HepG2 (cell line): ENCODE measurements at regions not wholly inside any gene's neighbourhood (a gene's known extent, or its start where the extent isn't known, plus 50 kb on each side); places are given as distances from the start of the nearest gene placed in this dataset.

Experiments
- ATAC-seq: fragments of 200-7000 bp; cut with Tn5 transposase; 3 replicates; pipeline ENCODE4 v1.9.1; 2020; ENCODE audit warnings: mild to moderate bottlenecking, moderate library complexity
- BruUV-seq: library from RNA; stranded (reverse); fragments of 400-500 nt; replicated peaks from 2 replicates; lab custom pipeline; 2021; lab: Mats Ljungman, UMichigan
- CTCF ChIA-PET: fragments of 300-600 bp; formaldehyde crosslinking; extraction: SDS; loops from one replicate; lab custom pipeline; 2021; ENCODE audit warnings: low total read pairs, inconsistent platforms, low intra/inter-chr PET ratio; lab: Yijun Ruan, JAX
- POLR2A ChIA-PET: fragments of 350-600 bp; sonication (Branson Sonifier 250); formaldehyde crosslinking; loops from one replicate; lab custom pipeline; 2020; ENCODE audit warnings: antibody characterized with exemption, inconsistent platforms; lab: Yijun Ruan, JAX
- DNase-seq: peaks from one replicate; pipeline ENCODE4 v3.0.0-alpha.2; 2015; ENCODE audit warnings: low spot score
- FAIRE-seq: peaks from 3 replicates; lab custom pipeline; 2011; peaks lifted over from hg19 to GRCh38; lab: Jason Lieb, UNC
- H2AFZ ChIP-seq: one replicate; pipeline ENCODE4 v1.6.1; 2011; ENCODE audit warnings: low read length, inconsistent platforms
- H3K27ac ChIP-seq: fragments of 300-600 bp; 3 replicates; pipeline ENCODE4 v1.8.0; 2011; ENCODE audit warnings: mixed run types, mild to moderate bottlenecking, mixed read lengths, low read length, inconsistent platforms; ENCODE audit not compliant: insufficient read depth; ENCODE audit errors: extremely low read length
- H3K27me3 ChIP-seq, 2 experiments: fragments of 200-600 bp in 1 of 2; 2 replicates in 1 of 2; 3 replicates in 1 of 2; pipeline versions ENCODE4 v1.6.0 to v1.8.0; 2011; ENCODE audit warnings: low read length in 2 of 2, mild to moderate bottlenecking in 2 of 2, moderate library complexity in 2 of 2, inconsistent platforms in 1 of 2; ENCODE audit not compliant: insufficient read depth in 2 of 2, control insufficient read depth in 1 of 2
- H3K36me3 ChIP-seq, 2 experiments: fragments of 200-600 bp in 1 of 2; replicated peaks in 1 of 2; 2 replicates in 1 of 2; 3 replicates in 1 of 2; pipeline versions ENCODE4 v1.5.1 to v1.8.0; 2011; ENCODE audit warnings: low read length in 2 of 2, inconsistent platforms in 1 of 2; ENCODE audit not compliant: insufficient read depth in 2 of 2, control insufficient read depth in 1 of 2
- H3K4me1 ChIP-seq: 2 replicates; pipeline ENCODE4 v1.5.1; 2012; ENCODE audit warnings: low read length, inconsistent platforms; ENCODE audit not compliant: insufficient read depth
- H3K4me2 ChIP-seq: 2 replicates; pipeline ENCODE4 v1.6.0; 2011; ENCODE audit warnings: low read depth, low read length, inconsistent platforms
- H3K4me3 ChIP-seq, 3 experiments: fragments of 200-600 bp in 1 of 3; sonication (generic), shearing (Covaris generic) in 1 of 3; replicated peaks in 1 of 3; 2 replicates each; pipeline ENCODE4 v1.5.1; 2011 to 2016; ENCODE audit warnings: low read length in 3 of 3, inconsistent platforms in 2 of 3, low read depth in 2 of 3, mild to moderate bottlenecking in 2 of 3, control low read depth in 1 of 3, mixed read lengths in 1 of 3; ENCODE audit not compliant: insufficient read depth in 1 of 3
- H3K79me2 ChIP-seq: one replicate; pipeline ENCODE4 v1.6.1; 2011; ENCODE audit warnings: low read length, inconsistent platforms; ENCODE audit not compliant: insufficient read depth
- H3K9ac ChIP-seq: 2 replicates; pipeline ENCODE4 v1.6.0; 2011; ENCODE audit warnings: mild to moderate bottlenecking, low read depth, low read length, inconsistent platforms; ENCODE audit not compliant: insufficient read depth
- H3K9me3 ChIP-seq: 2 replicates; pipeline ENCODE4 v1.5.1; 2012; ENCODE audit warnings: mild to moderate bottlenecking, low read length
- H4K20me1 ChIP-seq: 2 replicates; pipeline ENCODE4 v1.6.0; 2011; ENCODE audit warnings: inconsistent platforms, mild to moderate bottlenecking, low read length, moderate library complexity; ENCODE audit not compliant: insufficient read depth
- ARNT2 ChIP-seq: sonication (generic); formaldehyde crosslinking; IDR thresholded peaks from 2 replicates; pipeline ENCODE4 v1.8.0; 2022; ENCODE audit warnings: mild to moderate bottlenecking, low read depth, missing genetic modification reagents, moderate library complexity
- BRCA1 ChIP-seq: sonication (generic); formaldehyde crosslinking; IDR thresholded peaks from 2 replicates; pipeline ENCODE4 v1.4.0; 2020; ENCODE audit warnings: missing genetic modification reagents
- CEBPB ChIP-seq: IDR thresholded peaks from 2 replicates; pipeline ENCODE4 v1.6.1; 2011; ENCODE audit warnings: low read depth, low read length, improper control_type of control experiment, borderline replicate concordance
- DMAP1 ChIP-seq: IDR thresholded peaks from 2 replicates; pipeline ENCODE4 v1.6.1; 2016
- NCOA2 ChIP-seq: sonication (generic); formaldehyde crosslinking; IDR thresholded peaks from 2 replicates; pipeline ENCODE4 v1.8.0; 2022; ENCODE audit warnings: inconsistent platforms
- NR3C1 ChIP-seq: sonication (generic); formaldehyde crosslinking; IDR thresholded peaks from 2 replicates; pipeline ENCODE4 v1.4.0; 2020; ENCODE audit warnings: missing genetic modification reagents
- PPARG ChIP-seq: conservative IDR thresholded peaks from 2 replicates; pipeline ENCODE4 v1.6.1; 2016; ENCODE audit warnings: missing biosample characterization, missing genetic modification reagents
- RBM22 ChIP-seq: fragments of 200-400 bp; formaldehyde crosslinking; optimal IDR thresholded peaks from 2 replicates; pipeline ENCODE3; 2017; ENCODE audit warnings: mild to moderate bottlenecking, low read length, moderate library complexity
- SALL2 ChIP-seq: sonication (generic); formaldehyde crosslinking; IDR thresholded peaks from 2 replicates; pipeline ENCODE4 v1.8.1; 2023; ENCODE audit warnings: mild to moderate bottlenecking, missing genetic modification reagents, inconsistent platforms
- ZGPAT ChIP-seq: IDR thresholded peaks from 2 replicates; pipeline ENCODE4 v1.6.1; 2016; ENCODE audit warnings: mild to moderate bottlenecking
- ZKSCAN1 ChIP-seq: fragments of 150-350 bp; IDR thresholded peaks from 2 replicates; pipeline ENCODE4 v1.6.1; 2014; ENCODE audit warnings: low read length
- ZNF367 ChIP-seq: sonication (generic); formaldehyde crosslinking; IDR thresholded peaks from 2 replicates; pipeline ENCODE4 v1.4.0; 2020; ENCODE audit warnings: missing genetic modification reagents, borderline replicate concordance
- ZNF383 ChIP-seq: sonication (generic); formaldehyde crosslinking; IDR thresholded peaks from 2 replicates; pipeline ENCODE4 v1.4.0; 2020; ENCODE audit warnings: missing genetic modification reagents, mild to moderate bottlenecking, borderline replicate concordance
- ZSCAN22 ChIP-seq: sonication (generic); formaldehyde crosslinking; IDR thresholded peaks from 2 replicates; pipeline ENCODE4 v1.4.0; 2020; ENCODE audit warnings: mild to moderate bottlenecking, missing genetic modification reagents
- WGBS: methylation state at CpG from one replicate; pipeline ENCODE4 v1.1.6; 2017; ENCODE audit warnings: low lambda C conversion rate; 5-methylcytosine and 5-hydroxymethylcytosine counted together
- in situ Hi-C: cut with HindIII; loops from 2 replicates; pipeline ENCODE4 v1.10.0; 2017; ENCODE audit warnings: low pct_unique_long_range_greater_than_20kb; ENCODE audit not compliant: extremely low pct_ligation_motif_present
- intact Hi-C: fragments of 100-400 bp; cut with micrococcal nuclease; formaldehyde crosslinking; loops from one replicate; pipeline ENCODE4 v1.10.0; 2022; ENCODE audit not compliant: unreplicated experiment

- ChIA-PET POLR2A (no interaction called here), CTCF (no interaction called here)
- ATAC-seq = no peak
- no peak for DNase-seq
- no peak overlapping the region for H2AFZ ChIP-seq
- H3K4me3 ChIP-seq = no peak overlapping the region
- no peak overlapping the region for H3K4me2 ChIP-seq
- no peaks in the 10 kb centered on the region for H3K79me2 ChIP-seq
- H3K27ac ChIP-seq = no peak overlapping the region
- H3K4me1 ChIP-seq = no peaks in the 10 kb centered on the region
- no peak for TF ChIP-seq ZNF367 (CRISPR knock-in tag)
- TF ChIP-seq CEBPB = peak; percentile 69; the same call in 1 of the 2 replicates
- TF ChIP-seq PPARG (CRISPR knock-in tag) = no peak
- no peak for TF ChIP-seq BRCA1 (CRISPR knock-in tag)
- no peak for TF ChIP-seq NCOA2 (CRISPR knock-in tag)
- no peak for TF ChIP-seq ZNF383
- TF ChIP-seq ZSCAN22 = no peak
- no peak for TF ChIP-seq DMAP1 (CRISPR knock-in tag)
- H3K9me3 ChIP-seq = no peaks in the 10 kb centered on the region
- FAIRE-seq = no peak
- no peaks in the 10 kb centered on the region for H3K36me3 ChIP-seq
- WGBS = 6% methylated on average over 2 of the region's 2 CpGs
- no TSS peak for BruUV-seq
- intact Hi-C loops (no loop called here), in situ Hi-C loops (no loop called here)
- no peaks in the 10 kb centered on the region for H3K27me3 ChIP-seq
- H4K20me1 ChIP-seq = no peaks in the 10 kb centered on the region
- H3K9ac ChIP-seq = no peak overlapping the region
Observed at GRCh38 chr4:171612907-171613306, 200.3 kb upstream of the GALNTL6 start.

GRCh38 chr4:171602638-171603355 is 210.4 kb upstream of the GALNTL6 start:
- no peaks in the 10 kb centered on the region for H3K9me3 ChIP-seq
- no peaks in the 10 kb centered on the region for H4K20me1 ChIP-seq
- H3K79me2 ChIP-seq = no peaks in the 10 kb centered on the region
- no peak overlapping the region for H3K9ac ChIP-seq
- no peak overlapping the region for H3K4me3 ChIP-seq
- WGBS = under 1% methylated on average over 8 of the region's 8 CpGs
- ChIA-PET CTCF (no interaction called here), POLR2A (no interaction called here)
- intact Hi-C loops (no loop called here), in situ Hi-C loops (no loop called here)
- ATAC-seq = no peak
- H3K4me1 ChIP-seq = no peaks in the 10 kb centered on the region
- FAIRE-seq = no peak
- no peaks in the 10 kb centered on the region for H3K36me3 ChIP-seq
- no peak for TF ChIP-seq ARNT2
- TF ChIP-seq SALL2 = no peak
- no peak for TF ChIP-seq ZGPAT (CRISPR knock-in tag)
- no peak for TF ChIP-seq ZKSCAN1
- TF ChIP-seq NR3C1 = no peak
- no peak for TF ChIP-seq RBM22
- no TSS peak for BruUV-seq
- H3K4me2 ChIP-seq = no peak overlapping the region
- no peak overlapping the region for H2AFZ ChIP-seq
- H3K27me3 ChIP-seq = no peaks in the 10 kb centered on the region
- H3K27ac ChIP-seq = no peak overlapping the region
- DNase-seq = no peak
